HG03457 (cell line): ENCODE measurements at regions not wholly inside any gene's neighbourhood (a gene's known extent, or its start where the extent isn't known, plus 50 kb on each side); places are given as distances from the start of the nearest gene placed in this dataset.

Source experiments
- ATAC-seq: cut with Tn5 transposase; IDR thresholded peaks from one replicate; pipeline ENCODE4 v1.9.1; 2021; ENCODE audit warnings: moderate number of reproducible peaks; ENCODE audit not compliant: unreplicated experiment

GRCh38 chrX:25226151-25226550 is 210.4 kb upstream of the ARX start:
- ATAC-seq, result no peak

- no peak for ATAC-seq
Measured at GRCh38 chrX:25219480-25219879, 203.7 kb upstream of the ARX start.

DNA sequence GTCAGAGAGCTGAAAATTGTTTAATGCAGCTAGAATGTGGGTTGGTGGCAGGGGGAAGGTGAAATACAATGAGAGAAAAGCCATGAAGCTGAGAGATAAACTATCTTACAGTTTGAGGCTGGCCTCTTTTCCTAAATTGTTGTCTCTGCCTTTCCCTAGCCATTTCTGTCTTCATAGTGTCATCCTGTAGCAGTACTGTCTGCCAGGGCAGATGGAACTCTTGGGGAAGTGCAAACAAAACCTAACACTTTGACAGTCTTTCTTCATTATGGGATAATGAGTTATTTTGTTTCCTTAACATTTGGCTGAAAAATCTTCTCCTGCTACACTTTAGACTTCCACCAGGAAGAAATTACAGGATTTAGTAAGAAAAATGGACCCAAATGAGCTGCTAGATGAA is 197.8 kb upstream of the ARX start:
- ATAC-seq, result no peak

DNA sequence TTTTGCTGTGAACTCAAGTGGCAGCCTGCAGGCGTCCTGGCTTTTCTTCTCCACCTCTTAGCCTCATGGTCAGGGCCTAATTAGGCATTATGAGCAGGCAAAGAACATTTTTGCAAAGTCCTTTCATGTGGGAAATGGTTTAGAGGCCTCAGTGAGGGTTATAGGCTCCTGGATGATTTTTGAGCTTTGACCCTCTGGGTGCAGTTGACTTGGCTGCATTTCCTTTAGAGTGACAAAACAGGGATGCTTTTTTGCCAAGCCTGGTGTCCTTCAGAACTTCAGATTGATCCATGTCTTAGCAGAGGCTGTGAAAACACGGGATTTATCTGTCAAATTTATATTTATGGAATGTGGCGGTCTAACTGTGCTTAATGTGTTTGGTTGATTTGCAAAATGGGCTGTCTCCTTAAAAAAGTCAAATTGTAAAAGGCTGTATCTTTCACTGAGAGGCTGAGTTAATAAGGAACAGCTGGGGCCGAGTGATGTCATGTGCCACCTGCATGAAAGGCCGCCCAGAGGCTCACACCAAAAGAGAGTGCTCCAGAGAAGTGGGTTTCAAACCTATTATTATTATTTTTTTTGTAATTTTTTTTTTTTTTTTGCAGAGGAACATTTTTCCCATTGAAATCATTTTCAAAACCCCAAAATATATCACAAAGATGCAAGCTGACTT is 192.2 kb upstream of the ARX start:
- ATAC-seq, result no peak

DNA sequence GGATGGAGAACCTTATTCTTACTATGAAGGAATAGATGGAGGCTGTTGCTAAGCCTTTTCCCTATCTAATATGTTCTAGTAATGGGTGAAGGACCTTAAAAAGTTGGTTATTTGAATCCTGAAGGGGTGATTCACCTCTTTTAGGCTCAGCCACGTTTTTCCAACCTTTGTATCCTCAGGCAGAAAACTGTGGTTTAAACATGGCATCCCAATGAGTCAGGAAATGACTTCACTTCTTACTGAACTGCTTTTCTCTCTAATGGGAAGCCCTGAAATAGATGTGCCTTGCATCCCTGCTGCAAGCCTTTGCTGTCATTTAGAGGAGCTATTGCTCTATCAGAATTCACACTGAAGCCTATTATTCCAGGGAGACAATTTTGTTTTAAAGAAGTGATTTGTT is 191.0 kb upstream of the ARX start:
- ATAC-seq, result no peak

DNA sequence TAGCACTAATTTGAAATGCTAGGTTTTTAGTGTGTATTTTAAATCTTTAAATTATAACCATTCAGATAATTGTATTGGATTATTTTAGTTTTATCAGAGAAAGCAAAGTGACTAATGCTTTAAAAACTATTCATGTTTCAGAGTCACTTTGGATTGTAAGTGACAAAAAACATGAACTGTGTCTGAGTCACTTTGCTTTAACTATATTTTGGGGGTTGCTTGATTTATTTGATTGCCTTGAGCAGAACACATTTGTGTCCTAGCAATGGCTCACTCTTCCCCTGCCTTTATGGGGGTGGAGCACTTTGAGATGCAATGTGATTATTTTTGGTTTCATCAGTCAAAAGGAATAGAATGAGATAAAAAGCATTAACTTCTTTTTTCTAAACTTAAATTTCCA is 188.4 kb upstream of the ARX start:
- ATAC-seq, result no peak

DNA sequence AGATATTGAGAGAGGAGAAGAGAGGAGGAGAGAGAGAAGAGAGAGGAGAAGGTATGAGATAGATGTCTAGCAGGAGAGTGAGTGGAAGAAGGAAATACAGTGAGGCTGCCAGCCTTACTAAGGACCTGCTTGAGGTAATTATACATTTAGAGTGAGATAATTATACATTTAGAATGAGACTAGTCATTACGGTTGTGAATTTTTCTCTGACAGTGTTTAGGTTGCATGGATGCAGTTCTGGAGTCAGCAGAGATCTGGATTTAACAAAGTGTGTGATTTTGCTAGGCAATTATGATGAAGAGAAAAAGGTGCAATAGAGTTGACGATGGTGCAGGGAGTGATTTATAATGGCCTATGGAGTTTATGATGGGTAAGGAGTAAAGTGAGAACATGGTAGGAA is 187.1 kb upstream of the ARX start:
- ATAC-seq, result no peak

DNA sequence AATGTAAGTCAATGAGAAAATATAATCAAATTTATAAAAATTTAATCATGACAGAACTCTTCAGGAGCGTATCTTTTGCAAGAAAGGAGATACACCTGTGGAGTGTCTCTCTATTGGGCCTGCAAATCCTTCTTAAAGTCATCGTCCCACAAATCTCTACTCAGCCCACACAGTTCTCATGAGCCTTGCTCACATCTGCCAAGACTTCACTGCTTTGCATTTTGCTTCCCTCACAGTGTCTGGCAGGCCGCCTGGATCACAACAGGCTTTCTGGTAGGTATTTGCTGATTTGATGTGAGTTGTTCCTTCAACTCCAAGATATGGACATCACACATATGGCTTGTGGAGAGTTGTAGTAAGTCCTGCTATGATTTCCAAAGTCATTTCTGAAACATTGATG is 183.1 kb upstream of the ARX start:
- ATAC-seq, result no peak

GRCh38 chrX:25198253-25198652 is 182.5 kb upstream of the ARX start:
- no peak for ATAC-seq

- ATAC-seq, result no peak
Measured at GRCh38 chrX:25196221-25196620, 180.5 kb upstream of the ARX start.

GRCh38 chrX:25191403-25191802 is 175.6 kb upstream of the ARX start:
- ATAC-seq, result no peak

- no peak for ATAC-seq
Measured at GRCh38 chrX:25181775-25182174, 166.0 kb upstream of the ARX start.

- ATAC-seq, result no peak
Measured at GRCh38 chrX:25180242-25180641, 164.5 kb upstream of the ARX start.

- ATAC-seq, result no peak
Measured at GRCh38 chrX:25178555-25178954, 162.8 kb upstream of the ARX start.

- no peak for ATAC-seq
Measured at GRCh38 chrX:25175743-25176142, 160.0 kb upstream of the ARX start.

- no peak for ATAC-seq
Measured at GRCh38 chrX:25175171-25175570, 159.4 kb upstream of the ARX start.

DNA sequence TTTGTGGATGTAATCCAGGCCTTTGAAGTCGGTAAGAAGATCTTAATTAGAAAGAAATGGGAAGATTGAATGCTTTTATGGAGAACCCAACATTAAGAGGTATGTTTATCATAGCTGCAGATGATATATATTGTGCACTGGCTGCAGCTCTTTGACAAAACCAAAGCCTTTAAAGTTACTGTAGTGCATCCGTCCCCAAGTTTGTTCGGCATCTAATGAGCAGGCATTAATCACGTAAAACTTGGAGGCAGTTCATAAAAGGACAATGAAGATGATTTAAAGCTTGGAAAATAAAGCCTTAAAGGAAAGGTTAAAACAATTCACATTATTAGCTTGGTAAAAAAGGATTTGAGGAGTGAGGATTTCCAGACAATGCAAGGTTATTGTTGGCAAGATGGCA is 150.8 kb upstream of the ARX start:
- no peak for ATAC-seq

DNA sequence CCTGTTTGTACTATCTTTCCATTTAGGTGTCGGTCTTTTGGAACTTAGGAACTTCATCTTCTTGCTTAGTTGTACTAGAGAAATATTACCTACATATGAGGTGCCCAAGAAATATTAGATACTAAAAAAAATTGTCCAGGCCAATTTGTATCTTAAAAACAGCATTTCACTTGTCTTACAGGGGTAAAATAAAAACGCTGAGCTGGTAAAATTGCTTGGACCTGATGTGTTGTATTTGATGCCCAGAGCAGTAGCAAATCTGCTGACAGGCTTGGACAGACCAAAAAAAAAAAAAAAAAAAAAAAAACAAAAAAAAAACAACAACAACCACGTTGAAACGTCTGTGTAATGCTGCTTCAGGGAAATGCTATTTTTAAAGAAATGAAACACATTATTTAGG is 150.4 kb upstream of the ARX start:
- no peak for ATAC-seq

DNA sequence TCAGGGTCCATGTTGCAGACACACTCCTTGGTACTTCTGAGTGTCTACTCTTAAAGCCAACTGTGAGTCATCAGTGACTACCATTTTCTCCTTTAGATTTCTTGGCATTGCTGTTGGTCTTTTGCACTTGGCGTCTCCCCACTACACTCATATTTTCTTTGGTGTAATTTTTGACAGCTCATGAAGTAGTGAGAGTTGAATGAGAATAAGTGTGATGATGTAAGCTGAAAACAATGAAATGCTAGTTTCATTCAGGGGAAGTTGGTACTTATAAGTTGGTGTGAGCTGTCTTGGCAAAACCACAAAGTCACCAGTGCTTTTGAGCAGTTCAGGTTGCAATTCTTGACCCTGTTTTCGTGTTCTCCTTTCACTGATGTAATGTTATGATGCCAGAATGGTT is 142.9 kb upstream of the ARX start:
- no peak for ATAC-seq

DNA sequence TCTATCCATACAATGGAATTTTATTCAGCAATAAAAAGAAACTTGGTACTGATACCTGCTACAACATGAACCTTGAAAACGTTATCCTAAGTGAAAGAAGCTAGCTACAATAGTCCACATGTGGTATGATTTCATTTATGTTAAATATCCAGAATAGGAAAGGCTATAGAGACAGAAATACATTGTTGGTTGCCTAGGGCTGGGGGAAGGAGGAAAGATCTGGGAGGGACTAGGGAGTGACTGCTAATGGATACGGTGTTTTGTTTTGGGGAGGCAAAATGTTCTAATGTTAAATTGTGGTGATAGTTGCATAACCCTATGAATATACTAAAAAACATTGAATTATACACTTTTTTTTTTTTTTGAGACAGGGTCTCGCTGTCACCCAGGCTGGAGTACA is 141.1 kb upstream of the ARX start:
- no peak for ATAC-seq

DNA sequence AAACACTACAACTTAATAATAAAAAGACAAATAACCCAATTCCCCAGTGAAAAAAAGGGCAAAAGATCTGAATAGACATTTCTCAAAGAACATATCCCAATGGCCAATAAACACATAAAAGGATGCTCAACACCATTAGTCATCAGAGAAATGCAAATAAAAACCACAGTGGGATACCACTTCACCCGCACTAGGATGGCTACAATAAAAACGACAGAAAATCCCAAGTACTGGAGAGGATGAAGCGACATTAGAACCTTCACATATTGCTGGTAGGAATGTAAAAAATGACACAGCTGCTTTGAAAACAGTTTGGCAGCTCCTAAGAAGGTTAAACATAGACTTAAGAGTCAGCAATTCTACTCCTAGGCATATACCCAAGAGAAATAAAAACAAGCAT is 140.6 kb upstream of the ARX start:
- no peak for ATAC-seq

- no peak for ATAC-seq
Measured at GRCh38 chrX:25154168-25154567, 138.4 kb upstream of the ARX start.

DNA sequence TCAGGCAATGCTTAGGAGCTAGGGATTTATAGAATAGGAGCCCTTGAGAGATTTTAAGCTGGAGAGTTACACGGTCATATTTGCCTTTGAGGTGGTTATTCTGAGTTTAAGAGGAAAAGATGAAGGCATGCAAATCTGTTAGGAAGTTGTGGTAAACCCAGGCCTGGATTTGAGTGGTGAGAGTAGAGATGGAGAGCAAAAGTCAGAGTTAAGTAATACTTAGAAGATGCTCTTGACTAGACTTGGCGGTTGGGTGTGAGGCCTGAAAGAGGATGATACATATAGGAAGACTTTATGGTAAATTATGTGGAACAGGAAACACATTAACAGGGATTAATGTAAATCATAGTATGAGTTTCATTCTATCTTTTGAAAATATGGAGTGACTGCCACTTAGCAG is 136.0 kb upstream of the ARX start:
- no peak for ATAC-seq
